GM19395 (cell line): ENCODE measurements at regions not wholly inside any gene's neighbourhood (a gene's known extent, or its start where the extent isn't known, plus 50 kb on each side); places are given as distances from the start of the nearest gene placed in this dataset.

Experiments used
- ATAC-seq: cut with Tn5 transposase; IDR thresholded peaks from one replicate; pipeline ENCODE4 v1.9.1; 2021; ENCODE audit warnings: mild to moderate bottlenecking, moderate library complexity; ENCODE audit not compliant: unreplicated experiment

DNA sequence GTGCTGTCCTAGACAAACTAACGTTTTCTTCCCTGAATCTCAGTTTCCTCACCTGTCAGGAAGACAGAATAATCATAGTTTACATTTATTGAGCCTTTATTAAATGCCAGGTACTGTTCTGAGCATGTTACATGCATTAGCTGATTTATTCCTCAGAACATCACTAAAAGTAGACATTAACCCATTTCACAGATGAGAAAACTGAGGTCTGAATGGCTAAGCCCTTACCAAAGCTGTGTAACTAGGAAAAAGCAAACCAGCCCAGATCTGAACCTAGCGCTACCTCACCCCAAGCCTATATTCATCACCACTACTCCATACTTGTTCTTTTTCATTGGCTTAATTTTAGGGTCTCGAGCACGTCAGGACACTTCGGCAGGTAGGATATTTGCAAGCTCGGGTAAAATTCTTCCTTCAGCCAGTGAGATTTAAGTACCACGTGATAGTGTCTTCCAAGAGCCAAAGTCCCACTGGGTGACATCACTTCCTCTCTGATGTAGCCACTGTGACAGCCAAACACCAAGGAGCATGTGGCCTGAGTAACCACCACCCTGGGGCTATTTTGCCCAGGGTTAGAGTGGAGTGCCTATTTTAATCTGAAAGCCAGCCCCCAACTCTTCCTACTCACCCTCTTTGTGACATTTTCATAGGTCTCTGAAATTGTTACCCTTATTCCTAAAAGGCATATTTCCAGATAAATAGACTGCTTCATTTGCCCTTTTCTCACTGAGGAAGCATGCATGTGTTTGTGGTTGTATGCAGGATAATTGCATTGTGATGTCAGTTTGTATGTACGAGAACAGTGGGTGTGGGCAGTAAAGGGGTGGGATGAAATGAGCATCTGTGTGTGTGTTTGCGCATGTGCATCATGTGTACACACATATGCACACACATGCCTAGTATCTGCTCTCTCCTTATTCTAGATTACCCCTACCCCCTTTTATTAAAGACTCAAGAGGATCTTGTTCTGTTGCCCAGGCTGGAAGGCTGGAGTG lies 62.2 kb upstream of the WSCD2 start:
- ATAC-seq, result no peak

- ATAC-seq, result no peak
Observed at GRCh38 chr12:108069651-108070165, 59.4 kb upstream of the WSCD2 start.

- ATAC-seq, result no peak
Observed at GRCh38 chr12:108075561-108075960, 53.5 kb upstream of the WSCD2 start.

DNA sequence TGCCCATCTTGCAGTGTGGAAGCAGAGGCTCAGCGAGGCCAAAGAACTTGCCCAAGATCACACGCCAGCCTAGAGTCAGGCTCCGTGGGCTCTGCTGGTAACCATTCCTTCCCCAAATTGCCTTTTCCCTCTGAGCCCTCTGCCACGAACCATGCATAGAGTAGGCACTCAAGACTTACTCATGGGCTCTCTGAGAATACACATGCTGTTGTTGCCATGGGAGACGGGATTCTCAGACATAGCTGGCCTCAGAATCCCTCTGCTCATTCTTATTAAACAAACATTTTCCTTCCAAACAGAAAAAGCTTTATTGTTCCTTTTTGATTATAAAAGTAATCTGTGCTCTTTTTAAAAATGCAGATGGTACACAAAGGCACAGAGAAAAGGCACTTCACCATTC lies 52.5 kb upstream of the WSCD2 start:
- ATAC-seq, result no peak

DNA sequence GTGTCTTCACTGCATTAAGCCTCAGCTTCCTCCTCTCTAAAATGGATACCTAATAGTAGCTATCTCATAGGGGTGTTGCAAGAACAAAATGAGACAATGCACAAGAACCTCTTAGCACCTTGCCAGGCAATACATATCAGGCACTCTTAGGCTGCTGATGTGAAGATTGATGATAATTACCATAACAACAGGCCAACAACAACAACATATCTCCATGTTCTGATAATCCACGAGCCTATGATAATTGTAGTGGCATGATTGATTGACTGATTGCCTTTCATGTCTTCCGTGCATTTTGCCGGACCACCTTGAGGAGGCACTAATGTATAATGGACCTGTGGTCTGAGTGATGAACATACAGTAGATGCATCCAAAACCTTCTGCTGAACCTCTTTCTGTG lies 50.7 kb upstream of the WSCD2 start:
- ATAC-seq, result no peak
